H9 (cell line): ENCODE measurements at regions not wholly inside any gene's neighbourhood (a gene's known extent, or its start where the extent isn't known, plus 50 kb on each side); places are given as distances from the start of the nearest gene placed in this dataset.

ENCODE experiments used
- DNase-seq: peaks from one replicate; pipeline ENCODE4 v3.0.0-alpha.2; 2017
- H2AFZ ChIP-seq: one replicate; pipeline ENCODE4 v1.6.1; 2013; ENCODE audit warnings: mild to moderate bottlenecking, low read length, control low read depth, moderate library complexity
- H2AK5ac ChIP-seq: 2 replicates; pipeline ENCODE4 v1.6.1; 2013; ENCODE audit warnings: low read length, control low read depth, mixed read lengths; ENCODE audit not compliant: insufficient read length
- H2BK120ac ChIP-seq: one replicate; pipeline ENCODE4 v1.6.1; 2013; ENCODE audit warnings: low read depth, mild to moderate bottlenecking, low read length, control low read depth, inconsistent platforms; ENCODE audit not compliant: poor library complexity, severe bottlenecking
- H2BK12ac ChIP-seq: 2 replicates; pipeline ENCODE4 v1.6.1; 2013; ENCODE audit warnings: low read length, control low read depth, mixed read lengths, low read depth; ENCODE audit not compliant: insufficient read length
- H2BK15ac ChIP-seq: 2 replicates; pipeline ENCODE4 v1.6.1; 2013; ENCODE audit warnings: low read depth, low read length, control low read depth
- H2BK20ac ChIP-seq: one replicate; pipeline ENCODE4 v1.6.1; 2013; ENCODE audit warnings: low read depth, mild to moderate bottlenecking, low read length, control low read depth, inconsistent platforms; ENCODE audit not compliant: poor library complexity, severe bottlenecking
- H2BK5ac ChIP-seq: 2 replicates; pipeline ENCODE4 v1.6.1; 2013; ENCODE audit warnings: low read length, control low read depth, mixed read lengths; ENCODE audit not compliant: insufficient read length
- H3K14ac ChIP-seq: 2 replicates; pipeline ENCODE4 v1.6.1; 2013; ENCODE audit warnings: low read length, control low read depth; ENCODE audit not compliant: insufficient read depth
- H3K18ac ChIP-seq: 2 replicates; pipeline ENCODE4 v1.6.1; 2013; ENCODE audit warnings: low read depth, mild to moderate bottlenecking, mixed read lengths, low read length, control low read depth; ENCODE audit not compliant: insufficient read length
- H3K23ac ChIP-seq: 2 replicates; pipeline ENCODE4 v1.6.1; 2013; ENCODE audit warnings: low read length, control low read depth, mixed read lengths, low read depth; ENCODE audit not compliant: insufficient read length
- H3K23me2 ChIP-seq: 2 replicates; pipeline ENCODE4 v1.6.1; 2013; ENCODE audit warnings: low read depth, mild to moderate bottlenecking, mixed read lengths, low read length, control low read depth; ENCODE audit not compliant: insufficient read length, poor library complexity, severe bottlenecking
- H3K27ac ChIP-seq: 2 replicates; pipeline ENCODE4 v1.5.1; 2013; ENCODE audit warnings: low read length, control low read depth, mixed read lengths, low read depth; ENCODE audit not compliant: insufficient read length
- H3K27me3 ChIP-seq: 2 replicates; pipeline ENCODE4 v1.6.1; 2013; ENCODE audit warnings: low read length, control low read depth, inconsistent platforms; ENCODE audit not compliant: insufficient read depth
- H3K4ac ChIP-seq: 2 replicates; pipeline ENCODE4 v1.6.1; 2013; ENCODE audit warnings: low read depth, mild to moderate bottlenecking, control low read depth, inconsistent platforms, low read length, moderate library complexity
- H3K4me1 ChIP-seq: 2 replicates; pipeline ENCODE4 v1.6.1; 2013; ENCODE audit warnings: low read length, control low read depth, inconsistent platforms; ENCODE audit not compliant: insufficient read depth
- H3K4me2 ChIP-seq: 2 replicates; pipeline ENCODE4 v1.6.1; 2013; ENCODE audit warnings: low read length, control low read depth, mixed read lengths; ENCODE audit not compliant: insufficient read length, insufficient read depth
- H3K56ac ChIP-seq: 2 replicates; pipeline ENCODE4 v1.6.1; 2013; ENCODE audit warnings: low read depth, mild to moderate bottlenecking, mixed read lengths, low read length, control low read depth; ENCODE audit not compliant: insufficient read length
- H3K79me1 ChIP-seq: 2 replicates; pipeline ENCODE4 v1.6.1; 2013; ENCODE audit warnings: low read depth, mild to moderate bottlenecking, moderate library complexity, low read length, control low read depth, inconsistent platforms; ENCODE audit not compliant: insufficient read depth, poor library complexity, severe bottlenecking
- H3K79me2 ChIP-seq: 2 replicates; pipeline ENCODE4 v1.6.1; 2013; ENCODE audit warnings: low read length, control low read depth, inconsistent platforms; ENCODE audit not compliant: insufficient read depth
- H3K9ac ChIP-seq: 2 replicates; pipeline ENCODE4 v1.6.1; 2013; ENCODE audit warnings: low read length, control low read depth, mixed read lengths; ENCODE audit not compliant: insufficient read length; ENCODE audit errors: extremely low read depth
- H3K9me3 ChIP-seq: one replicate; pipeline ENCODE4 v1.6.1; 2013; ENCODE audit warnings: low read depth, low read length, inconsistent platforms; ENCODE audit not compliant: control insufficient read depth
- H3T11ph ChIP-seq: one replicate; pipeline ENCODE4 v1.6.1; 2013; ENCODE audit warnings: mild to moderate bottlenecking, low read length, control low read depth, inconsistent platforms
- H4K20me1 ChIP-seq: one replicate; pipeline ENCODE4 v1.6.1; 2013; ENCODE audit not compliant: control insufficient read depth, insufficient read length, insufficient read depth
- H4K5ac ChIP-seq: 2 replicates; pipeline ENCODE4 v1.6.1; 2013; ENCODE audit warnings: low read depth, mild to moderate bottlenecking, mixed read lengths, low read length, control low read depth; ENCODE audit not compliant: insufficient read length
- H4K8ac ChIP-seq: replicated peaks from 2 replicates; pipeline ENCODE4 v1.6.1; 2013; ENCODE audit warnings: low read length, control low read depth, mixed read lengths, low read depth; ENCODE audit not compliant: insufficient read length
- H4K91ac ChIP-seq: 2 replicates; pipeline ENCODE4 v1.6.1; 2013; ENCODE audit warnings: low read depth, mild to moderate bottlenecking, moderate library complexity, mixed read lengths, low read length, control low read depth; ENCODE audit not compliant: insufficient read length
- H3K27ac Mint-ChIP-seq, 3 experiments: 2 replicates in 2 of 3; 3 replicates in 1 of 3; pipeline ENCODE4 v1.8.0; 2020 to 2021; ENCODE audit warnings: mixed read lengths in 3 of 3, mild to moderate bottlenecking in 1 of 3, moderate library complexity in 1 of 3
- H3K27me3 Mint-ChIP-seq: 2 replicates; pipeline ENCODE4 v1.8.0; 2021; ENCODE audit warnings: low read depth, mild to moderate bottlenecking, moderate library complexity, mixed read lengths
- H3K36me3 Mint-ChIP-seq, 3 experiments: 2 replicates in 2 of 3; 3 replicates in 1 of 3; pipeline ENCODE4 v1.8.0; 2020 to 2021; ENCODE audit warnings: low read depth in 3 of 3, mixed read lengths in 3 of 3; ENCODE audit not compliant: insufficient read depth in 1 of 3
- H3K4me1 Mint-ChIP-seq, 2 experiments: 2 replicates each; pipeline ENCODE4 v1.8.0; 2020; ENCODE audit warnings: mixed read lengths in 2 of 2
- H3K4me3 Mint-ChIP-seq, 2 experiments: 2 replicates in 1 of 2; 3 replicates in 1 of 2; pipeline ENCODE4 v1.8.0; 2020 to 2021; ENCODE audit warnings: mild to moderate bottlenecking in 2 of 2, mixed read lengths in 2 of 2, moderate library complexity in 1 of 2
- H3K9me3 Mint-ChIP-seq, 2 experiments: 2 replicates in 1 of 2; 3 replicates in 1 of 2; pipeline ENCODE4 v1.8.0; 2020; ENCODE audit warnings: mild to moderate bottlenecking in 2 of 2, mixed read lengths in 2 of 2, moderate library complexity in 1 of 2
- WGBS: extraction: QIAGEN DNeasy Blood & Tissue Kit; methylation state at CpG from one replicate; pipeline ENCODE4 v1.1.7; 2013; ENCODE audit warnings: missing lambda C conversion rate, low lambda C conversion rate, mixed read lengths; ENCODE audit not compliant: insufficient read length; ENCODE audit errors: extremely low coverage; 5-methylcytosine and 5-hydroxymethylcytosine counted together
- TF ChIP-seq, protein P1 (sequence below): fragments of 200-600 bp; sonication (generic); conservative IDR thresholded peaks from 3 replicates; pipeline ENCODE4 v1.8.0; 2021; ENCODE audit warnings: antibody characterized with exemption, mild to moderate bottlenecking

- H4K91ac ChIP-seq = no peak overlapping the region
- no peak overlapping the region for H3K4ac ChIP-seq
- no peaks in the 10 kb centered on the region for H3K23me2 ChIP-seq
- no peaks in the 10 kb centered on the region for H4K20me1 ChIP-seq
- H3K4me1 ChIP-seq = no peaks in the 10 kb centered on the region
- H3K9ac ChIP-seq = no peak overlapping the region
- H3K79me2 ChIP-seq = no peaks in the 10 kb centered on the region
- Mint-ChIP-seq H3K9me3 (peaks cover 42 to 51% of the 10 kb centered on the region in 2 experiments), H3K4me3 (no peak overlapping the region), H3K4me1 (no peaks in the 10 kb centered on the region), H3K36me3 (peaks cover 13 to 25% (median 23%) of the 10 kb centered on the region in 3 experiments), H3K27ac (no peak overlapping the region), H3K27me3 (no peaks in the 10 kb centered on the region)
- WGBS = no CpG with 5 or more reads among the region's 2 CpGs
- H2BK120ac ChIP-seq = no peak overlapping the region
- no peak overlapping the region for H3K56ac ChIP-seq
- no peak overlapping the region for H2BK15ac ChIP-seq
- no peak overlapping the region for H3T11ph ChIP-seq
- no peak overlapping the region for H2AFZ ChIP-seq
- TF ChIP-seq, protein P1, sequence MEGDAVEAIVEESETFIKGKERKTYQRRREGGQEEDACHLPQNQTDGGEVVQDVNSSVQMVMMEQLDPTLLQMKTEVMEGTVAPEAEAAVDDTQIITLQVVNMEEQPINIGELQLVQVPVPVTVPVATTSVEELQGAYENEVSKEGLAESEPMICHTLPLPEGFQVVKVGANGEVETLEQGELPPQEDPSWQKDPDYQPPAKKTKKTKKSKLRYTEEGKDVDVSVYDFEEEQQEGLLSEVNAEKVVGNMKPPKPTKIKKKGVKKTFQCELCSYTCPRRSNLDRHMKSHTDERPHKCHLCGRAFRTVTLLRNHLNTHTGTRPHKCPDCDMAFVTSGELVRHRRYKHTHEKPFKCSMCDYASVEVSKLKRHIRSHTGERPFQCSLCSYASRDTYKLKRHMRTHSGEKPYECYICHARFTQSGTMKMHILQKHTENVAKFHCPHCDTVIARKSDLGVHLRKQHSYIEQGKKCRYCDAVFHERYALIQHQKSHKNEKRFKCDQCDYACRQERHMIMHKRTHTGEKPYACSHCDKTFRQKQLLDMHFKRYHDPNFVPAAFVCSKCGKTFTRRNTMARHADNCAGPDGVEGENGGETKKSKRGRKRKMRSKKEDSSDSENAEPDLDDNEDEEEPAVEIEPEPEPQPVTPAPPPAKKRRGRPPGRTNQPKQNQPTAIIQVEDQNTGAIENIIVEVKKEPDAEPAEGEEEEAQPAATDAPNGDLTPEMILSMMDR = peak; percentile 79
- no peak overlapping the region for H2BK20ac ChIP-seq
- no peak overlapping the region for H4K8ac ChIP-seq
- H2BK5ac ChIP-seq = no peak overlapping the region
- no peaks in the 10 kb centered on the region for H3K79me1 ChIP-seq
- no peak overlapping the region for H2AK5ac ChIP-seq
- DNase-seq = no peak
- H3K4me2 ChIP-seq = no peak overlapping the region
- H3K18ac ChIP-seq = no peak overlapping the region
- H2BK12ac ChIP-seq = no peak overlapping the region
- no peak overlapping the region for H3K14ac ChIP-seq
- no peak overlapping the region for H4K5ac ChIP-seq
- H3K27me3 ChIP-seq = no peaks in the 10 kb centered on the region
- H3K27ac ChIP-seq = no peak overlapping the region
- no peak overlapping the region for H3K23ac ChIP-seq
- peaks cover 36% of the 10 kb centered on the region for H3K9me3 ChIP-seq
Observed at GRCh38 chr1:239987103-239987745, 104.5 kb upstream of the FMN2 start.
